ENCODE measurements at regions not wholly inside any gene's neighbourhood (a gene's known extent, or its start where the extent isn't known, plus 50 kb on each side); places are given as distances from the start of the nearest gene placed in this dataset.

DNA sequence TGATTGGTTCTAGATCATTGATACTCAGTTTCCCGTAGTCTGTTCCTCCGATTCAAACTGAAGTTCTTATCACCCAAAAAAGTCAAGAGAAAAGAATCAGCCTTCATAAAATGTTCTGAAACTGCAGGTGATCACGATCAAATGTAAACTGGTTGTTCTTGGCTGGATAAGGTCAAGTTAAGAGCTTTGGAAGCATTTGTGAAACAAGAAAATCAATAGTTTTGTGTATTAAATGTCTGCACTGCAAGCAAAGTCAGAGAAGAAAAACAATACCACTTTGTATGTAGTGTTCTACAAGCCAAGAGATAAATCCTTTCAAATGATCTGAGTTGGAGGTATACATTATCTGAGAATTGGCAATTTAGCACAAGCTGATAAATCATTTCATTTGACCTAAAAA, 710.3 kb downstream of the SORCS1 start:
- no peak for DNase-seq
- H3K36me3 ChIP-seq = no peaks in the 10 kb centered on the region
- H3K9me3 ChIP-seq = no peaks in the 10 kb centered on the region
- H3K27me3 ChIP-seq = no peaks in the 10 kb centered on the region
- TF ChIP-seq, protein P1, sequence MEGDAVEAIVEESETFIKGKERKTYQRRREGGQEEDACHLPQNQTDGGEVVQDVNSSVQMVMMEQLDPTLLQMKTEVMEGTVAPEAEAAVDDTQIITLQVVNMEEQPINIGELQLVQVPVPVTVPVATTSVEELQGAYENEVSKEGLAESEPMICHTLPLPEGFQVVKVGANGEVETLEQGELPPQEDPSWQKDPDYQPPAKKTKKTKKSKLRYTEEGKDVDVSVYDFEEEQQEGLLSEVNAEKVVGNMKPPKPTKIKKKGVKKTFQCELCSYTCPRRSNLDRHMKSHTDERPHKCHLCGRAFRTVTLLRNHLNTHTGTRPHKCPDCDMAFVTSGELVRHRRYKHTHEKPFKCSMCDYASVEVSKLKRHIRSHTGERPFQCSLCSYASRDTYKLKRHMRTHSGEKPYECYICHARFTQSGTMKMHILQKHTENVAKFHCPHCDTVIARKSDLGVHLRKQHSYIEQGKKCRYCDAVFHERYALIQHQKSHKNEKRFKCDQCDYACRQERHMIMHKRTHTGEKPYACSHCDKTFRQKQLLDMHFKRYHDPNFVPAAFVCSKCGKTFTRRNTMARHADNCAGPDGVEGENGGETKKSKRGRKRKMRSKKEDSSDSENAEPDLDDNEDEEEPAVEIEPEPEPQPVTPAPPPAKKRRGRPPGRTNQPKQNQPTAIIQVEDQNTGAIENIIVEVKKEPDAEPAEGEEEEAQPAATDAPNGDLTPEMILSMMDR (IDR thresholded peaks at IDR 0.05; ENCODE audit: low read depth, low read length) = no peak
- no peaks in the 10 kb centered on the region for H3K4me1 ChIP-seq
- H3K4me3 ChIP-seq (ENCODE audit: low read depth, low read length) = no peak overlapping the region

DNA sequence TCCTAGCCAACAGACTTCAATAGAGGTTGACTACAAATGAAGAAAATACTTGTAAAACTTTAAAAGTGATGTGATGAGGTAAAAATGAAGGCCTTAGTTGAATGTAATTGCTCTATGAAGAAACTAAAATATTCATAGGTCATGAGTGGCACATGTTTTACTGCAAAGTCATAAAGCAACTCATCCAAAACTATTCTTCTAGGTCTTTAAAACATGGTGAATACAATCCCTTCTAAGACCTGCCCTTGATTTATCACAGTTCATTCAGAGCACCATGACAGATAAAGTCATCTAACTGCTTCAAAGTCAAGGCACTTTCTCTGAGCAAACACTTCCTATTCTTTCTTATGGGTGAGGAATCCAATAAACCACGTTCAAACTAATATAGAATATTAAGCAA, 713.5 kb downstream of the SORCS1 start:
- no peaks in the 10 kb centered on the region for H3K27me3 ChIP-seq
- TF ChIP-seq, protein P1 (IDR thresholded peaks at IDR 0.05; ENCODE audit: low read depth, low read length) = no peak
- no peaks in the 10 kb centered on the region for H3K36me3 ChIP-seq
- H3K4me3 ChIP-seq (ENCODE audit: low read depth, low read length) = no peak overlapping the region
- H3K4me1 ChIP-seq = no peaks in the 10 kb centered on the region
- DNase-seq = no peak
- no peaks in the 10 kb centered on the region for H3K9me3 ChIP-seq

DNA sequence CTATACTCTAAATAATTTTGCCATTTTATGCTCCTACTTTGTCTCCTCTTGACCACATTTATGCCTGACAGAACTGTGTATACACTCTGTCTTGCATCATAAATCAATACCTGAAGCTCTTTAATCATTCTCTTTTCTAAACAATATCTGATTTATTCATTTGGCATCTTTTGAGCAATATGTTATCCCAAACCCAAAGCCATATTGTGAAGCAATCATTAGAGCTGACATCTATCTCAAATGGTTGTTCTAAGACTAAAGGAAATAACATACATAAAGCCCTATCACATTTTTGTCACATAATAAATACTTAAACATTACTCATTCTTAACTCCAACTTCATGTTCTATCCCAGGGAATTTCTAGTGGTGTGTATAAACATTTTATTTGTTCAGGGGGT, 717.6 kb downstream of the SORCS1 start:
- DNase-seq = no peak
- H3K4me3 ChIP-seq (ENCODE audit: low read depth, low read length) = no peak overlapping the region

DNA sequence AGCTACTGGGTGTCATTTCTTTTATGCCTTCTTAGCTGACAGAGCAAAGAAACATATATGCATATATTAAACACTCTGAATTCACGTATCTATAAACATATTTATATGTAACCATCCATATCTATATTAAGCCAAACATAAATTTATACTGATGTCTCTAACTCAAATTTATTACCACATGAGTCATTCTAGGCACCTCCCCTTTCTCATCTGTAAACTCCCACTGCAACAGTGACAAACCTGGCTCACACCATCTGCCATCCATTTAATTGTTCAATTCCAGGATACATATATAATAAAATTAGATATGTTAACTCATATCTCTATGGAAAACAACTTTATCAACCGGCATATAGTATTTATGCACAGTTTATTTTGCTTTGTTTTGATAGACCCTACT, 722.3 kb downstream of the SORCS1 start:
- H3K27me3 ChIP-seq = no peaks in the 10 kb centered on the region
- no peaks in the 10 kb centered on the region for H3K36me3 ChIP-seq
- TF ChIP-seq, protein P1 (IDR thresholded peaks at IDR 0.05; ENCODE audit: low read depth, low read length) = no peak
- H3K4me3 ChIP-seq (ENCODE audit: low read depth, low read length) = no peak overlapping the region
- no peaks in the 10 kb centered on the region for H3K9me3 ChIP-seq
- DNase-seq = no peak
- H3K4me1 ChIP-seq = no peaks in the 10 kb centered on the region

More for the DNA sequence above, 717.6 kb downstream of the SORCS1 start:
- no peaks in the 10 kb centered on the region for H3K27me3 ChIP-seq
- H3K36me3 ChIP-seq = no peaks in the 10 kb centered on the region
- TF ChIP-seq, protein P1 (IDR thresholded peaks at IDR 0.05; ENCODE audit: low read depth, low read length) = no peak
- H3K9me3 ChIP-seq = no peaks in the 10 kb centered on the region
- no peaks in the 10 kb centered on the region for H3K4me1 ChIP-seq

DNA sequence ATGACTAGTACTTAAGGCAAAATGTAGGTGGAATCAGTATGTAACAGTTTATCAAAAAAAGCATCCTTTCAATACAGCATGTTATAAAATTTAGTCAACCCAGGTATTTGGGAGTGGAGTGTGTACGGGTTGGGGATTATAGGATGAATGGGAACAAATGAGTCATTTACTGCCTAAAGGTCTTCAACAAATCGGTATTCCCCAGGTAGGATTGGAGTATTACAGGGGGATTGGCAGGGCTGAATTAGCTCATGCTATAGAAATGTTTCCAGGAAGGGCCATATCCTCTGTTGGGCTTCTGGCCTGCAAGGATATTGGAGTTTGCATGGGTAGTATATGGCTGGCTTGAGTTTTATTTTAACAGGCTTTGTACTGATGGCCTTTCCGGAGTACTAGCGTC, 723.7 kb downstream of the SORCS1 start:
- Histone ChIP-seq H3K4me3 (ENCODE audit: low read depth, low read length) (no peak overlapping the region), H3K4me1 (no peaks in the 10 kb centered on the region), H3K9me3 (no peaks in the 10 kb centered on the region), H3K36me3 (no peaks in the 10 kb centered on the region), H3K27me3 (no peaks in the 10 kb centered on the region)
- TF ChIP-seq, protein P1 (IDR thresholded peaks at IDR 0.05; ENCODE audit: low read depth, low read length) = no peak
- DNase-seq = no peak

DNA sequence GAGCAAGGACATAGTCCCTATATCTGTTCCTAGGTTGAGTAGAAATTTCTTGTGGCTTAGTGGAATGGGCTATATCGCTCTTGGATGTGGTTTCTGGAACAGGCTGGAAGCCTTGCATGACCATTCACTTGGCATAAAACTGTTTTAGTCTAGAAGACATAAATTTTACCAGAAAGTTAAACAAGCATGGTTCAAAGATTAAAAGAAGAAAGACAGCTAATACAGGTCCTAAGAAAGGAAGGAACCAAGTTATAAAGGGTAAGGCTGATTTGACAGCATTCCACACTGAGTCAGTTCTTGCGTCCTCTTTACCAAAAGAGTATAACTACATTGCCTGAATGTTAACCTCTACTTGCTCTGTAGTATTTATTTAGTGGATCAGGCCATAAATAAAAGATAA, 724.2 kb downstream of the SORCS1 start:
- no peaks in the 10 kb centered on the region for H3K4me1 ChIP-seq
- no peaks in the 10 kb centered on the region for H3K27me3 ChIP-seq
- H3K36me3 ChIP-seq = no peaks in the 10 kb centered on the region
- no peak overlapping the region for H3K4me3 ChIP-seq (ENCODE audit: low read depth, low read length)
- no peaks in the 10 kb centered on the region for H3K9me3 ChIP-seq
- TF ChIP-seq, protein P1 (IDR thresholded peaks at IDR 0.05; ENCODE audit: low read depth, low read length) = no peak
- no peak for DNase-seq

Measured in BE2C (cell line).